HCT116 (cell line): ENCODE measurements at regions not wholly inside any gene's neighbourhood (a gene's known extent, or its start where the extent isn't known, plus 50 kb on each side); places are given as distances from the start of the nearest gene placed in this dataset.
"Not testable (repeated sequence)": the region's sequence is repeated elsewhere in the genome, so short reads cannot be mapped to it uniquely, and the experiment has no call there.

ENCODE experiments used
- ATAC-seq: fragments of 200-7000 bp; cut with Tn5 transposase; 2 replicates; pipeline ENCODE4 v1.9.1; 2020; ENCODE audit warnings: mild to moderate bottlenecking, moderate library complexity
- BruUV-seq: library from RNA; stranded (reverse); fragments of 400-500 nt; replicated peaks from 2 replicates; lab custom pipeline; 2021; lab: Mats Ljungman, UMichigan
- CTCF ChIA-PET: fragments of 300-600 bp; sonication (Branson Sonifier 250); formaldehyde crosslinking; loops from one replicate; lab custom pipeline; 2021; ENCODE audit warnings: antibody characterized with exemption; lab: Charles Lee
- POLR2A ChIA-PET: fragments of 300-600, 350-600 bp; sonication (Branson Sonifier 250); formaldehyde crosslinking; loops from one replicate; lab custom pipeline; 2021; ENCODE audit warnings: antibody characterized with exemption; lab: Charles Lee
- RAD21 ChIA-PET, 2 experiments: fragments of 300-600 bp; sonication (Branson Sonifier 250); formaldehyde crosslinking; loops; one replicate each; lab custom pipeline; 2023; ENCODE audit warnings: low total read pairs in 2 of 2; ENCODE audit not compliant: uncharacterized antibody in 2 of 2, unreplicated experiment in 2 of 2, low non-redundant PET in 1 of 2; lab: Charles Lee
- DNase-seq: peaks from one replicate; pipeline ENCODE4 v3.0.0-alpha.2; 2010; ENCODE audit warnings: low read depth, low spot score
- H2AFZ ChIP-seq: fragments of 200-600 bp; shearing (Covaris generic), sonication (generic); 2 replicates; pipeline ENCODE4 v1.6.1; 2017; ENCODE audit warnings: low read depth, mixed run types, mixed read lengths, antibody characterized with exemption, low read length; ENCODE audit not compliant: poor library complexity, severe bottlenecking
- H3K27ac ChIP-seq: 2 replicates; pipeline ENCODE4 v1.5.1; 2012; ENCODE audit warnings: low read depth, low read length
- H3K27me3 ChIP-seq: fragments of 200-600 bp; sonication (generic); 2 replicates; pipeline ENCODE4 v1.6.1; 2016; ENCODE audit warnings: mixed run types, low read length, mixed read lengths; ENCODE audit not compliant: insufficient read depth
- H3K36me3 ChIP-seq, 2 experiments: fragments of 200-500 bp in 1 of 2; fragments of 200-600 bp in 1 of 2; sonication (Bioruptor generic) in 1 of 2; sonication (generic) in 1 of 2; 2 replicates each; pipeline versions ENCODE4 v1.5.1 to v1.6.1; 2014 to 2016; ENCODE audit warnings: low read length in 2 of 2, inconsistent platforms in 1 of 2, mixed read lengths in 1 of 2, mixed run types in 1 of 2; ENCODE audit not compliant: insufficient read depth in 2 of 2, control insufficient read depth in 1 of 2
- H3K4me1 ChIP-seq, 2 experiments: fragments of 200-600 bp in 1 of 2; sonication (generic) in 1 of 2; 2 replicates each; pipeline versions ENCODE4 v1.5.1 to v1.6.1; 2012 to 2017; ENCODE audit warnings: low read length in 2 of 2, inconsistent platforms in 1 of 2, mild to moderate bottlenecking in 1 of 2, mixed read lengths in 1 of 2, mixed run types in 1 of 2, moderate library complexity in 1 of 2; ENCODE audit not compliant: insufficient read depth in 2 of 2, control insufficient read depth in 1 of 2
- H3K4me2 ChIP-seq: fragments of 200-600 bp; sonication (generic); 2 replicates; pipeline ENCODE4 v1.6.1; 2017; ENCODE audit warnings: mixed run types, low read length, mixed read lengths
- H3K4me3 ChIP-seq, 2 experiments: fragments of 200-600 bp in 1 of 2; sonication (generic) in 1 of 2; replicated peaks in 1 of 2; 2 replicates each; pipeline ENCODE4 v1.5.1; 2011 to 2016; ENCODE audit warnings: low read length in 2 of 2, control low read depth in 1 of 2, low read depth in 1 of 2, mild to moderate bottlenecking in 1 of 2, mixed read lengths in 1 of 2, mixed run types in 1 of 2
- H3K79me2 ChIP-seq: fragments of 200-600 bp; sonication (generic); 2 replicates; pipeline ENCODE4 v1.6.1; 2017; ENCODE audit warnings: mild to moderate bottlenecking, mixed run types, low read length, moderate library complexity, mixed read lengths; ENCODE audit not compliant: insufficient read depth
- H3K9ac ChIP-seq: fragments of 200-600 bp; sonication (generic); 2 replicates; pipeline ENCODE4 v1.6.1; 2016; ENCODE audit warnings: low read length, mixed read lengths
- H3K9me2 ChIP-seq: fragments of 200-600 bp; sonication (generic), shearing (Covaris generic); 2 replicates; pipeline ENCODE4 v1.6.1; 2017; ENCODE audit warnings: mixed run types, mild to moderate bottlenecking, moderate library complexity; ENCODE audit not compliant: insufficient read depth
- H3K9me3 ChIP-seq, 2 experiments: fragments of 200-500 bp in 1 of 2; fragments of 200-600 bp in 1 of 2; sonication (Bioruptor generic) in 1 of 2; sonication (generic) in 1 of 2; 2 replicates each; pipeline ENCODE4 v1.6.1; 2014 to 2017; ENCODE audit warnings: low read length in 2 of 2, mixed read lengths in 2 of 2, inconsistent platforms in 1 of 2, low read depth in 1 of 2, mild to moderate bottlenecking in 1 of 2, mixed run types in 1 of 2, moderate library complexity in 1 of 2; ENCODE audit not compliant: control insufficient read depth in 1 of 2, insufficient read depth in 1 of 2
- H4K20me1 ChIP-seq: fragments of 200-600 bp; sonication (generic), shearing (Covaris generic); 2 replicates; pipeline ENCODE4 v1.6.1; 2017; ENCODE audit warnings: mixed run types, mild to moderate bottlenecking, moderate library complexity; ENCODE audit not compliant: insufficient read depth
- CEBPB ChIP-seq: IDR thresholded peaks from 2 replicates; pipeline ENCODE4 v1.6.1; 2012; ENCODE audit warnings: low read depth
- ELF1 ChIP-seq: IDR thresholded peaks from 2 replicates; pipeline ENCODE4 v1.6.1; 2012; ENCODE audit warnings: low read depth, borderline replicate concordance
- FOSL1 ChIP-seq: IDR thresholded peaks from 2 replicates; pipeline ENCODE4 v1.6.1; 2012; ENCODE audit warnings: low read depth
- JUND ChIP-seq: IDR thresholded peaks from 2 replicates; pipeline ENCODE4 v1.6.1; 2012
- MAX ChIP-seq: IDR thresholded peaks from 2 replicates; pipeline ENCODE4 v1.6.1; 2012
- POLR2A ChIP-seq: IDR thresholded peaks from 2 replicates; pipeline ENCODE4 v1.7.0; 2011; ENCODE audit warnings: borderline replicate concordance; ENCODE audit not compliant: insufficient read depth, insufficient read length; ENCODE audit errors: extremely low read depth
- POLR2AphosphoS5 ChIP-seq: IDR thresholded peaks from 2 replicates; pipeline ENCODE4 v1.6.1; 2011; ENCODE audit warnings: mild to moderate bottlenecking, low read depth, low read length, moderate library complexity
- RAD21 ChIP-seq: IDR thresholded peaks from 2 replicates; pipeline ENCODE4 v1.6.1; 2012; ENCODE audit warnings: low read depth, mild to moderate bottlenecking
- SIN3A ChIP-seq: IDR thresholded peaks from 2 replicates; pipeline ENCODE4 v1.6.1; 2012; ENCODE audit warnings: low read depth
- SP1 ChIP-seq: IDR thresholded peaks from 2 replicates; pipeline ENCODE4 v1.6.1; 2012; ENCODE audit warnings: low read depth
- SRF ChIP-seq: IDR thresholded peaks from 2 replicates; pipeline ENCODE4 v1.6.1; 2012; ENCODE audit warnings: low read depth
- YY1 ChIP-seq: IDR thresholded peaks from 2 replicates; pipeline ENCODE4 v1.6.1; 2011; ENCODE audit warnings: low read length, low read depth, moderate library complexity, mild to moderate bottlenecking; ENCODE audit not compliant: insufficient replicate concordance; ENCODE audit errors: extremely low read depth
- ZBTB33 ChIP-seq: IDR thresholded peaks from 2 replicates; pipeline ENCODE4 v1.6.1; 2011; ENCODE audit warnings: mild to moderate bottlenecking, low read length, moderate library complexity; ENCODE audit not compliant: insufficient replicate concordance; ENCODE audit errors: extremely low read depth
- ZFX ChIP-seq: fragments of 450-650 bp; IDR thresholded peaks from 2 replicates; pipeline ENCODE4 v1.6.1; 2017
- intact Hi-C: fragments of 100-400 bp; cut with micrococcal nuclease; formaldehyde crosslinking; loops from 2 replicates; pipeline ENCODE4 v1.10.0; 2022

- ATAC-seq, H3K27me3 ChIP-seq, H2AFZ ChIP-seq, BruUV-seq, H3K27ac ChIP-seq, RAD21 ChIA-PET, H3K36me3 ChIP-seq, H3K9me2 ChIP-seq, H3K4me1 ChIP-seq, H3K9me3 ChIP-seq, H3K79me2 ChIP-seq, H4K20me1 ChIP-seq, DNase-seq, CTCF ChIA-PET, POLR2A ChIA-PET, H3K4me3 ChIP-seq, H3K4me2 ChIP-seq, intact Hi-C loops, H3K9ac ChIP-seq: not testable (repeated sequence)
Measured at GRCh38 chr9:7626571-7627029, 173.0 kb downstream of the DMAC1 start.

GRCh38 chr9:7622481-7622880 lies 177.1 kb downstream of the DMAC1 start:
- no peaks in the 10 kb centered on the region for H3K79me2 ChIP-seq
- intact Hi-C loops: no loop called here

GRCh38 chr9:7615344-7615743 lies 184.2 kb downstream of the DMAC1 start:
- BruUV-seq: no TSS peak
- Histone ChIP-seq H3K27me3 (no peaks in the 10 kb centered on the region), H3K4me1 (no peaks in the 10 kb centered on the region), H2AFZ (no peak overlapping the region), H4K20me1 (no peaks in the 10 kb centered on the region), H3K4me2 (no peak overlapping the region), H3K4me3 (no peak overlapping the region), H3K9ac (no peak overlapping the region), H3K9me3 (no peaks in the 10 kb centered on the region), H3K27ac (no peak overlapping the region), H3K9me2 (no peaks in the 10 kb centered on the region), H3K36me3 (no peaks in the 10 kb centered on the region), H3K79me2 (no peaks in the 10 kb centered on the region)
- CTCF ChIA-PET: no interaction called here
- intact Hi-C loops: no loop called here
- RAD21 ChIA-PET: no interaction called here
- POLR2A ChIA-PET: no interaction called here
- no peak for ATAC-seq
- DNase-seq: no peak
- TF ChIP-seq FOSL1 (no peak), MAX (no peak), SP1 (no peak), SIN3A (no peak), ZBTB33 (no peak), CEBPB (no peak), ELF1 (no peak), RAD21 (no peak), POLR2A (no peak), ZFX (no peak), JUND (no peak)

More at GRCh38 chr9:7622481-7622880, 177.1 kb downstream of the DMAC1 start:
- Histone ChIP-seq H3K4me1 (no peaks in the 10 kb centered on the region), H3K4me2 (no peak overlapping the region), H3K9ac (no peak overlapping the region), H3K4me3 (no peak overlapping the region), H2AFZ (no peak overlapping the region), H3K9me3 (no peaks in the 10 kb centered on the region), H3K27me3 (no peaks in the 10 kb centered on the region), H3K9me2 (no peaks in the 10 kb centered on the region), H3K27ac (no peak overlapping the region), H3K36me3 (no peaks in the 10 kb centered on the region), H4K20me1 (no peaks in the 10 kb centered on the region)
- CTCF ChIA-PET: no interaction called here
- TF ChIP-seq YY1 (no peak), SRF (no peak), POLR2AphosphoS5 (no peak), ELF1 (no peak)
- POLR2A ChIA-PET: no interaction called here
- DNase-seq: no peak
- RAD21 ChIA-PET: no interaction called here
- no TSS peak for BruUV-seq
- no peak for ATAC-seq
